Lower leg skin (tissue), 4 donors: ENCODE measurements at regions not wholly inside any gene's neighbourhood (a gene's known extent, or its start where the extent isn't known, plus 50 kb on each side); places are given as distances from the start of the nearest gene placed in this dataset.

ENCODE experiments used
- DNase-seq, 2 donors: peaks; one replicate each; pipeline ENCODE4 v3.0.0-alpha.2; 2019; ENCODE audit warnings: low spot score in 2 of 2
- H3K4me3 ChIP-seq: fragments of 200-600 bp; sonication (generic); 2 replicates; pipeline ENCODE4 v1.5.1; 2017; ENCODE audit warnings: mild to moderate bottlenecking, low read depth; ENCODE audit not compliant: poor library complexity, severe bottlenecking
- POLR2A ChIP-seq, 2 donors: fragments of 450-650 bp; IDR thresholded peaks; one replicate each; pipeline ENCODE4 v1.6.1; 2016 to 2017; ENCODE audit warnings: antibody characterized with exemption in 2 of 2, mild to moderate bottlenecking in 1 of 2, moderate library complexity in 1 of 2
- WGBS, 2 donors: methylation state at CpG; one replicate each; pipeline ENCODE4 v1.1.5; 2018; 5-methylcytosine and 5-hydroxymethylcytosine counted together
- intact Hi-C: fragments of 100-400 bp; cut with DNase I; formaldehyde crosslinking; loops from one replicate; pipeline ENCODE4 v1.15.0; 2023; ENCODE audit warnings: low total_unique reads
- TF ChIP-seq, protein P1 (sequence below), 3 donors: fragments of 450-650 bp; IDR thresholded peaks; one replicate each; pipeline ENCODE4 v1.5.1; 2016; ENCODE audit warnings: antibody characterized with exemption in 3 of 3, mild to moderate bottlenecking in 3 of 3, moderate library complexity in 2 of 3

DNA sequence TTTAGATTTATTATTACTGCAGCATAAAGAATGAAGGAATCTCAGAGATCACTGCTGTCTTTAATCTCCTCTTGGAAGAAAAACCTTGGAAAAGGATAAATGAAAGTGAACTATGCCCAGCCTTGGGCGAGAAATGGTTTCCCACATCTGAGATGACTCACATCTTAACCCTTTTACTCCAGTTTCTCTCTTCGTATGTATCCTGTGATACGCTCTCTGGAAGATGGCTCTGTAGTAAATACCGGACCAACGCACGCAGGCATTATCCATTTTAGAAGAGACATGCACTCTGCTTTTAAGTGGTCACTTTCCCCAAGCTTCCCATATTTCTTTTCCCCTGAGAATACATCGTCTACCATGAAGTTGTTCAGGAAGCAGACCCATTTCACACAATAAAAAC is 207.3 kb upstream of the BMPER start:
- DNase-seq = no peak
- no peak for TF ChIP-seq POLR2A (IDR thresholded peaks at IDR 0.05)
- TF ChIP-seq, protein P1, sequence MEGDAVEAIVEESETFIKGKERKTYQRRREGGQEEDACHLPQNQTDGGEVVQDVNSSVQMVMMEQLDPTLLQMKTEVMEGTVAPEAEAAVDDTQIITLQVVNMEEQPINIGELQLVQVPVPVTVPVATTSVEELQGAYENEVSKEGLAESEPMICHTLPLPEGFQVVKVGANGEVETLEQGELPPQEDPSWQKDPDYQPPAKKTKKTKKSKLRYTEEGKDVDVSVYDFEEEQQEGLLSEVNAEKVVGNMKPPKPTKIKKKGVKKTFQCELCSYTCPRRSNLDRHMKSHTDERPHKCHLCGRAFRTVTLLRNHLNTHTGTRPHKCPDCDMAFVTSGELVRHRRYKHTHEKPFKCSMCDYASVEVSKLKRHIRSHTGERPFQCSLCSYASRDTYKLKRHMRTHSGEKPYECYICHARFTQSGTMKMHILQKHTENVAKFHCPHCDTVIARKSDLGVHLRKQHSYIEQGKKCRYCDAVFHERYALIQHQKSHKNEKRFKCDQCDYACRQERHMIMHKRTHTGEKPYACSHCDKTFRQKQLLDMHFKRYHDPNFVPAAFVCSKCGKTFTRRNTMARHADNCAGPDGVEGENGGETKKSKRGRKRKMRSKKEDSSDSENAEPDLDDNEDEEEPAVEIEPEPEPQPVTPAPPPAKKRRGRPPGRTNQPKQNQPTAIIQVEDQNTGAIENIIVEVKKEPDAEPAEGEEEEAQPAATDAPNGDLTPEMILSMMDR (IDR thresholded peaks at IDR 0.05) = no peak
- intact Hi-C loops = no loop called here
- 50 to 51% methylated on average over 7 of the region's 7 CpGs for WGBS, 2 donors
- H3K4me3 ChIP-seq = no peak overlapping the region

DNA sequence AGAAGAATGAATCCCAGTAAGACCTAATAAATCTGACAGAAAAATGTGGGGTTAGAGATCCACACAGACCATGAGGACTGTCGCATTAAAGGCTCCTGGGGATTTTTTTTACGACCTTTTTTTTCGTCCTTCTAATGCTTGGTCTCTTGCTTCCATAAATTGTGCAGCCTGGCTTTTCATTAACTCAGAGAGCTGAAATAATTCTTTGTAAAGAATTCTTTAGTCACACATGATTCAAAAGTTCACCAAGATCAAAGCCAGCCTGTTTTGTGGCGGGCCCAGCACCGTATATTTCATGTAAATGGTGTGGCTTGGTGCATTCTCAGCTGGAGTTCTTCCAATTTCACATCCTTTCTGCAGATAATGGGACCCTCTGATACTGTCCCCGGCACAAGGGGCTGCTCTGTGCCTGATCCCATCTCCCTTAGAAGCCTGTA is 206.6 kb upstream of the BMPER start:
- TF ChIP-seq, protein P1 (IDR thresholded peaks at IDR 0.05) = no peak
- TF ChIP-seq POLR2A (IDR thresholded peaks at IDR 0.05) = no peak
- 84 to 85% methylated on average over 6 of the region's 6 CpGs for WGBS, 2 donors
- intact Hi-C loops = no loop called here
- DNase-seq = no peak
- no peak overlapping the region for H3K4me3 ChIP-seq

DNA sequence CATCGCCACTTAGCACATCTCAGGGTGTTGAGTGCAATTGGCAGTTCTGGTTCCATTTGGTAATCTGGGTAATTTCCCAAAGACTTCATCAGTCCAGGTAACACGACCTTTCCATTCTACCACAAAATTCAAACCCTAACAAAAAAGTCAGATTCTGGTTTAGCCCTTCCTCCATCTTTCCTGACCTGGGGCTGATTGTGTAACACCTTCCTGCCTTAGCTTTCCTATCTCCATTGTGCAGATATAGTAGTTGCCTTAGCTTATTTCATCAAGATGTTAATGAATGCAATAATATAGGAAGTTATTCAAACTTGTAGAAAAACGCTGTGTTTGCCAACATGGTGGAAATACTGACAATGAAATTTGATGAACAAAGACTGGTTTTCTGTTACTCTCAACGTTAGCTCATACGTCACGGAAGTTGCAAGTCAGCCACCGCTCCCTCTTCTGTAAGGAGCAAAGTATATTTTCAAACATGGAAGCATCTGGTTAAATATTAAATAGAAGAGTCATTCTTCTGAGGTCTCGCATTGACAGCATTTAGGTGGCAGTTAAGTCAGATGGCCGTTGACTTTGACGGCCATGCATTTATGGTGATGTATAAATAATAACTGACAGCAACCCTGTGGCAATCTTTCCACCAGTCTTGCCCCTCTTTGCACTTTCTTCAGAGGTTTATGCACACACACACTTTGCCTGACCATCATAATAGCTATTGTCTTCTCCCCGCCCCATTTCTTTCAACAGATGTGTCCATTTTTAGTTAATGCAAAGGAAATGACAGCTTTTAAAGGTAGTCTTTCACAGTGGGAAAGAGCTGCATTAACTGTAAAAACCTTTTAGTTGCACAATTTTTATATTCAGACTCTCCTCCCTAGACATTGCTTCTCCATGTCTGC is 205.1 kb upstream of the BMPER start:
- H3K4me3 ChIP-seq = no peak overlapping the region
- TF ChIP-seq POLR2A (IDR thresholded peaks at IDR 0.05) = no peak
- TF ChIP-seq, protein P1 (IDR thresholded peaks at IDR 0.05) = no peak
- WGBS, 2 donors = 78 to 85% methylated on average over 11 of the region's 11 CpGs
- intact Hi-C loops = no loop called here
- DNase-seq = no peak

DNA sequence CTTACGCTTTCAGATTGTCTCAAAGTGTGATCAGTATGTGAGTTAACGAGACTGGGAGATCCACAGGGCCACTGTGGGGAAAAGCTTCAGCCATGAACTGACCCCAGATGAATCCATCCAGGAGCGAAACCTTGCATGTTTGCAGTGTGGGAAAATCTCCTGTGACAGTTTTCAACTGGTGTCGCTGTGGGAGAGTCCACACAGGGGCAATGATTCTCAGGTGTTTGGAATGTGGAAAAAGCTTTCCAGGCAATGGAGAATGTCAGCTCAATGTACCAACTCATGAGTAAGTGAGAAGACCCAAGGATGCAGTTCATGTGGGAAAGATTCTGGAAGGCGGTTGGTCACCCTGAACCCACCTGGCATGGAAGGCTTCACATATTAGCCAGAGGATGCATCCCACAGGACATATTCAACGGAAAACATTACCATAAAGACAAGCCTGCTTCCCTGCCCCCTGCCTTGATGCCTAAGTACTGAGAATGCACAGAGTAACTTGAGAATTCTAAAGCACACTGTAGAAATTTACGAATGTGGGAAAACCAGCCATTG is 204.1 kb upstream of the BMPER start:
- 77 to 85% methylated on average over 7 of the region's 7 CpGs for WGBS, 2 donors
- intact Hi-C loops = no loop called here
- H3K4me3 ChIP-seq = no peak overlapping the region
- DNase-seq = no peak
- no peak for TF ChIP-seq POLR2A (IDR thresholded peaks at IDR 0.05)
- TF ChIP-seq, protein P1 (IDR thresholded peaks at IDR 0.05) = no peak

DNA sequence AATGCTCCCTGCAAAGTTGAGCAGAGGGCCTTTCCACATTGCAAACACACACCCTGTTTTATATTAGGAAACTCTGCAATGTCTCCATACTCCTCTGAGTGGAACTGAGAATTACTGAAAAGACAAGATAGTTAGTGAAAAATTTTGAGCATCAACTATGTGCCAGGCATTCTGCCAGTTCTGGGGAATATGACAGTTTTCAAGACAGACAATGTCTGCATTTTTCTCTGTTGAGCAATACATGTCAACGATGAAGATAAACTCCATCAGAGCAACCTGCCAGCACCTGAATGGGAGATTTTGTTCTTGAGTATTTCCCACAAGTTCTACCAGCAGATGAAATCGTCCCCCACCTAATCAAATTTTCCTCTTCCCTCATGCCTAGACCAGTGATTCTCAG is 203.4 kb upstream of the BMPER start:
- no peak for DNase-seq
- 60 to 67% methylated on average over 2 of the region's 2 CpGs for WGBS, 2 donors
- intact Hi-C loops = no loop called here
- no peak overlapping the region for H3K4me3 ChIP-seq
- TF ChIP-seq, protein P1 (IDR thresholded peaks at IDR 0.05) = no peak
- TF ChIP-seq POLR2A (IDR thresholded peaks at IDR 0.05) = no peak
